ENCODE measurements at regions not wholly inside any gene's neighbourhood (a gene's known extent, or its start where the extent isn't known, plus 50 kb on each side); places are given as distances from the start of the nearest gene placed in this dataset.

DNA sequence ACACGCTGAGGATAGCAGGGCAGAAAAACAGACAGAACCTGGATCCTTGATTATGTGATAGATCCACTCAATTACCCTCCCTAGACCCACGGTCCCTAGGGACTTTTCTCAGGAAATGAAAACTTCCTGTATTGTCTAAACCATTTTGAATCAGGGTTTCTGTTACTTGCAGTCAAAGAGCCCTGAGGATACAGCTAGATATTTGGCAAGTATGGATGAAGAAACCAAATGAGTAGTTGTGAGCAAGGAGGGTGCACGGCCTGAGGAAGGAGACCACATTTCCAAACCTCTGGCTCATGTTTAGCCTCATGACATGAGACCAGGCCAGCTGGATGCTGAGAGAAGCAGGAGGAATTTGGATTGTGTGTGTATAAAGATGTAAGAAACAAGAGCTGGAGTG, 91.6 kb downstream of the MRPL14 start:
- TF ChIP-seq, protein P1, sequence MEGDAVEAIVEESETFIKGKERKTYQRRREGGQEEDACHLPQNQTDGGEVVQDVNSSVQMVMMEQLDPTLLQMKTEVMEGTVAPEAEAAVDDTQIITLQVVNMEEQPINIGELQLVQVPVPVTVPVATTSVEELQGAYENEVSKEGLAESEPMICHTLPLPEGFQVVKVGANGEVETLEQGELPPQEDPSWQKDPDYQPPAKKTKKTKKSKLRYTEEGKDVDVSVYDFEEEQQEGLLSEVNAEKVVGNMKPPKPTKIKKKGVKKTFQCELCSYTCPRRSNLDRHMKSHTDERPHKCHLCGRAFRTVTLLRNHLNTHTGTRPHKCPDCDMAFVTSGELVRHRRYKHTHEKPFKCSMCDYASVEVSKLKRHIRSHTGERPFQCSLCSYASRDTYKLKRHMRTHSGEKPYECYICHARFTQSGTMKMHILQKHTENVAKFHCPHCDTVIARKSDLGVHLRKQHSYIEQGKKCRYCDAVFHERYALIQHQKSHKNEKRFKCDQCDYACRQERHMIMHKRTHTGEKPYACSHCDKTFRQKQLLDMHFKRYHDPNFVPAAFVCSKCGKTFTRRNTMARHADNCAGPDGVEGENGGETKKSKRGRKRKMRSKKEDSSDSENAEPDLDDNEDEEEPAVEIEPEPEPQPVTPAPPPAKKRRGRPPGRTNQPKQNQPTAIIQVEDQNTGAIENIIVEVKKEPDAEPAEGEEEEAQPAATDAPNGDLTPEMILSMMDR (IDR thresholded peaks at IDR 0.05) = no peak
- no peak for TF ChIP-seq POLR2A (IDR thresholded peaks at IDR 0.05)
